Astrocyte (in vitro differentiated cells and primary cell): ENCODE measurements at regions not wholly inside any gene's neighbourhood (a gene's known extent, or its start where the extent isn't known, plus 50 kb on each side); places are given as distances from the start of the nearest gene placed in this dataset.

Source experiments
- EZH2 ChIP-seq: IDR thresholded peaks from 2 replicates; pipeline ENCODE4 v1.6.1; 2012; ENCODE audit warnings: mild to moderate bottlenecking, low read length, inconsistent platforms; ENCODE audit not compliant: insufficient read depth
- TF ChIP-seq, protein P1 (sequence below): IDR thresholded peaks from 2 replicates; pipeline ENCODE4 v1.5.1; 2011; ENCODE audit warnings: low read depth, mild to moderate bottlenecking, inconsistent platforms, low read length, moderate library complexity; ENCODE audit not compliant: insufficient read depth

GRCh38 chr1:185601189-185601588, 133.0 kb upstream of the HMCN1 start:
- TF ChIP-seq EZH2: no peak
- TF ChIP-seq, protein P1, sequence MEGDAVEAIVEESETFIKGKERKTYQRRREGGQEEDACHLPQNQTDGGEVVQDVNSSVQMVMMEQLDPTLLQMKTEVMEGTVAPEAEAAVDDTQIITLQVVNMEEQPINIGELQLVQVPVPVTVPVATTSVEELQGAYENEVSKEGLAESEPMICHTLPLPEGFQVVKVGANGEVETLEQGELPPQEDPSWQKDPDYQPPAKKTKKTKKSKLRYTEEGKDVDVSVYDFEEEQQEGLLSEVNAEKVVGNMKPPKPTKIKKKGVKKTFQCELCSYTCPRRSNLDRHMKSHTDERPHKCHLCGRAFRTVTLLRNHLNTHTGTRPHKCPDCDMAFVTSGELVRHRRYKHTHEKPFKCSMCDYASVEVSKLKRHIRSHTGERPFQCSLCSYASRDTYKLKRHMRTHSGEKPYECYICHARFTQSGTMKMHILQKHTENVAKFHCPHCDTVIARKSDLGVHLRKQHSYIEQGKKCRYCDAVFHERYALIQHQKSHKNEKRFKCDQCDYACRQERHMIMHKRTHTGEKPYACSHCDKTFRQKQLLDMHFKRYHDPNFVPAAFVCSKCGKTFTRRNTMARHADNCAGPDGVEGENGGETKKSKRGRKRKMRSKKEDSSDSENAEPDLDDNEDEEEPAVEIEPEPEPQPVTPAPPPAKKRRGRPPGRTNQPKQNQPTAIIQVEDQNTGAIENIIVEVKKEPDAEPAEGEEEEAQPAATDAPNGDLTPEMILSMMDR: no peak
